Neural cell (in vitro differentiated cells): ENCODE measurements at regions not wholly inside any gene's neighbourhood (a gene's known extent, or its start where the extent isn't known, plus 50 kb on each side); places are given as distances from the start of the nearest gene placed in this dataset.

Experiments
- H2AFZ ChIP-seq: fragments of 200-600, 300-800 bp; sonication (generic), shearing (Covaris generic); 2 replicates; pipeline ENCODE4 v1.6.0; 2014; ENCODE audit warnings: low read depth, mild to moderate bottlenecking, antibody characterized with exemption, low read length, moderate library complexity
- H3F3A ChIP-seq: fragments of 200-600 bp; shearing (Covaris generic); 2 replicates; pipeline ENCODE4 v1.6.1; 2016; ENCODE audit warnings: mild to moderate bottlenecking, moderate library complexity, mixed read lengths, antibody characterized with exemption, low read length; ENCODE audit not compliant: insufficient read depth, poor library complexity, severe bottlenecking
- H3K27ac ChIP-seq: fragments of 200-600, 300-800 bp; sonication (generic), shearing (Covaris generic); 2 replicates; pipeline ENCODE4 v1.5.1; 2014; ENCODE audit warnings: mild to moderate bottlenecking, low read length, moderate library complexity
- H3K27me3 ChIP-seq: fragments of 300-800, 200-600 bp; sonication (generic), shearing (Covaris generic); 2 replicates; pipeline ENCODE4 v1.6.0; 2014; ENCODE audit warnings: mild to moderate bottlenecking, low read depth, low read length, moderate library complexity; ENCODE audit not compliant: insufficient read depth
- H3K36me3 ChIP-seq: fragments of 300-800, 200-600 bp; sonication (generic), shearing (Covaris generic); 2 replicates; pipeline ENCODE4 v1.5.1; 2014; ENCODE audit warnings: mild to moderate bottlenecking, antibody characterized with exemption, low read length, moderate library complexity; ENCODE audit not compliant: insufficient read depth
- H3K4me2 ChIP-seq: fragments of 300-800, 200-600 bp; sonication (generic), shearing (Covaris generic); 2 replicates; pipeline ENCODE4 v1.6.0; 2014; ENCODE audit warnings: mild to moderate bottlenecking, low read length
- H3K4me3 ChIP-seq: fragments of 300-800, 200-600 bp; sonication (generic), shearing (Covaris generic); 2 replicates; pipeline ENCODE4 v1.5.1; 2014; ENCODE audit warnings: mild to moderate bottlenecking, low read length, moderate library complexity
- H3K79me2 ChIP-seq: fragments of 200-600 bp; shearing (Covaris generic); replicated peaks from 2 replicates; pipeline ENCODE4 v1.6.0; 2014; ENCODE audit warnings: mild to moderate bottlenecking, low read length, moderate library complexity; ENCODE audit not compliant: insufficient read depth
- H3K9ac ChIP-seq: fragments of 300-800, 200-600 bp; sonication (generic), shearing (Covaris generic); 2 replicates; pipeline ENCODE4 v1.6.1; 2016; ENCODE audit warnings: mild to moderate bottlenecking, low read length, mixed read lengths
- H3K9me2 ChIP-seq: fragments of 200-600 bp; shearing (Covaris generic); 2 replicates; pipeline ENCODE4 v1.6.1; 2016; ENCODE audit warnings: mild to moderate bottlenecking, low read length, mixed read lengths; ENCODE audit not compliant: insufficient read depth
- H3K9me3 ChIP-seq: fragments of 200-600, 300-800 bp; sonication (generic), shearing (Covaris generic); 2 replicates; pipeline ENCODE4 v1.6.1; 2016; ENCODE audit warnings: mild to moderate bottlenecking, mixed run types, low read length, moderate library complexity, mixed read lengths
- H4K20me1 ChIP-seq: fragments of 200-600 bp; shearing (Covaris generic); 2 replicates; pipeline ENCODE4 v1.6.1; 2016; ENCODE audit warnings: mild to moderate bottlenecking, mixed run types; ENCODE audit not compliant: insufficient read depth
- CTCF ChIP-seq: fragments of 450-650 bp; IDR thresholded peaks from 2 replicates; pipeline ENCODE4 v1.5.1; 2014; ENCODE audit warnings: antibody characterized with exemption, mild to moderate bottlenecking, moderate library complexity; ENCODE audit not compliant: poor library complexity, severe bottlenecking
- EP300 ChIP-seq: fragments of 450-650 bp; conservative IDR thresholded peaks from 2 replicates; pipeline ENCODE4 v1.6.1; 2014; ENCODE audit warnings: antibody characterized with exemption, mild to moderate bottlenecking, moderate library complexity; ENCODE audit not compliant: poor library complexity, severe bottlenecking
- EZH2 ChIP-seq: fragments of 200-600, 300-800 bp; shearing (Covaris generic), sonication (generic); IDR thresholded peaks from 2 replicates; pipeline ENCODE4 v1.6.1; 2014; ENCODE audit warnings: antibody characterized with exemption, low read length, borderline replicate concordance, mild to moderate bottlenecking; ENCODE audit not compliant: insufficient read depth, poor library complexity, severe bottlenecking
- MXI1 ChIP-seq: fragments of 450-650 bp; conservative IDR thresholded peaks from 2 replicates; pipeline ENCODE4 v1.6.1; 2014; ENCODE audit warnings: antibody characterized with exemption, mild to moderate bottlenecking; ENCODE audit not compliant: poor library complexity, severe bottlenecking
- POLR2AphosphoS5 ChIP-seq: IDR thresholded peaks from 2 replicates; pipeline ENCODE4 v1.6.1; 2012
- RAD21 ChIP-seq: fragments of 450-650 bp; conservative IDR thresholded peaks from 2 replicates; pipeline ENCODE4 v1.6.1; 2014; ENCODE audit warnings: antibody characterized with exemption, mild to moderate bottlenecking, moderate library complexity
- REST ChIP-seq: IDR thresholded peaks from 2 replicates; pipeline ENCODE4 v1.6.1; 2012; ENCODE audit warnings: borderline replicate concordance
- SMC3 ChIP-seq: fragments of 450-650 bp; conservative IDR thresholded peaks from 2 replicates; pipeline ENCODE4 v1.6.1; 2014; ENCODE audit warnings: antibody characterized with exemption, mild to moderate bottlenecking, moderate library complexity; ENCODE audit not compliant: poor library complexity
- TAF1 ChIP-seq: IDR thresholded peaks from 2 replicates; pipeline ENCODE4 v1.6.1; 2012; ENCODE audit warnings: low read depth

- Histone ChIP-seq H3K27me3 (no peaks in the 10 kb centered on the region), H3K36me3 (no peaks in the 10 kb centered on the region), H3K27ac (no peak overlapping the region), H4K20me1 (no peaks in the 10 kb centered on the region), H2AFZ (no peak overlapping the region), H3K9me3 (no peaks in the 10 kb centered on the region), H3K9me2 (no peaks in the 10 kb centered on the region), H3K79me2 (no peaks in the 10 kb centered on the region), H3F3A (no peaks in the 10 kb centered on the region), H3K4me2 (no peak overlapping the region), H3K9ac (no peak overlapping the region), H3K4me3 (no peak overlapping the region)
- TF ChIP-seq RAD21 (no peak), TAF1 (no peak), CTCF (no peak), REST (no peak), SMC3 (no peak), MXI1 (no peak), EP300 (no peak), EZH2 (no peak), POLR2AphosphoS5 (no peak)
Observed at GRCh38 chr18:71136487-71136886, 847.6 kb downstream of the SOCS6 start.

- H3K27ac ChIP-seq: no peak overlapping the region
- no peak for TF ChIP-seq CTCF
- no peak for TF ChIP-seq REST
- no peak for TF ChIP-seq MXI1
- TF ChIP-seq TAF1: no peak
- TF ChIP-seq POLR2AphosphoS5: no peak
- no peak for TF ChIP-seq EZH2
- TF ChIP-seq EP300: no peak
- no peaks in the 10 kb centered on the region for H3K36me3 ChIP-seq
- H3K9ac ChIP-seq: no peak overlapping the region
- no peaks in the 10 kb centered on the region for H3K9me3 ChIP-seq
- H3K4me2 ChIP-seq: no peak overlapping the region
- H3K9me2 ChIP-seq: no peaks in the 10 kb centered on the region
- H3K27me3 ChIP-seq: no peaks in the 10 kb centered on the region
- H3K79me2 ChIP-seq: no peaks in the 10 kb centered on the region
- H2AFZ ChIP-seq: no peak overlapping the region
- H4K20me1 ChIP-seq: no peaks in the 10 kb centered on the region
- no peak overlapping the region for H3K4me3 ChIP-seq
- H3F3A ChIP-seq: no peaks in the 10 kb centered on the region
Observed at GRCh38 chr18:71134122-71134521, 845.3 kb downstream of the SOCS6 start.
